ENCODE measurements at regions not wholly inside any gene's neighbourhood (a gene's known extent, or its start where the extent isn't known, plus 50 kb on each side); places are given as distances from the start of the nearest gene placed in this dataset.

DNA sequence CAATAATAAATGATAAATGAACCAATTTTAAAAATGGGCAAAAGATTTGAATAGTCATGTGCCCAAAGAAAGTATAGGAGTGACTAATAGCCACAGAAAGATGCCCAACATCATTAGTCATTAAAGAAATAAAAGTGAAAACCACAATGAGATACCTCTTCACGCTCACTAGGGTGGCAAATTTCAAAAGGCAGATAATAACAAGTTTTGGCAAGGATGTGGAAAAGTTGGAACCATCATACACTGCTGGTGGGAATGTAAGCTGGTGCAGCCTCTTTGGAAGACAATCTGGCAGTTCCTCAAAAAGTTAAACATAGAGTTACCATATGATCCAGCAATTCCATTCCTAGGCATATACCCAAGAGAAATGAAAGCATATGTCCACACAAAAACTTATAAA, 1819.8 kb downstream of the MAT2B start:
- H3K9me3 Mint-ChIP-seq: no peaks in the 10 kb centered on the region
- H3K4me3 Mint-ChIP-seq: no peak overlapping the region
- DNase-seq: no peak
- no peaks in the 10 kb centered on the region for H3K4me1 Mint-ChIP-seq (ENCODE audit: low read depth)
- intact Hi-C loops (cut with micrococcal nuclease): no loop called here
- CTCF ChIA-PET: no interaction called here
- H3K27ac Mint-ChIP-seq: no peak overlapping the region
- H3K27me3 Mint-ChIP-seq: no peaks in the 10 kb centered on the region
- POLR2A ChIA-PET: no interaction called here
- no peaks in the 10 kb centered on the region for H3K36me3 Mint-ChIP-seq

DNA sequence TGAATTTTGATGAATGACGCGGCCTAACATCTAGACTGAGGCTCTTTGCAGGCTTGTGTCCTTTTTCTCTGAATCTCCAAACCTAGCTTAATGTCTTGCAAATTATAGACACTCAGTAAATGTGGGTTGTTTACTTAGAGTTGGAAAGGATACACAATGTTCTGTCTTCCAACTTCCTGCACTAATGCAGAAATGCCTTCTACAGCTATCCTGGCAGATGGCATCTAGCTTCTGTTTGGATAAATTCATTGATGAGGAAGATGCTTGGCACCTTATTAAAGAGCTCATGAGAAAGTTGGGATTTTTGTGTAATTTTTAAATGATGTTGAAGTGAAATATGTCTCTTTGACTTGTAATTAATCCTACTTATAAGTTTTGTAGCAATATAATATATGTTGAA, 1822.2 kb downstream of the MAT2B start:
- Mint-ChIP-seq H3K36me3 (no peaks in the 10 kb centered on the region), H3K27ac (no peak overlapping the region), H3K4me1 (ENCODE audit: low read depth) (no peaks in the 10 kb centered on the region), H3K9me3 (no peaks in the 10 kb centered on the region), H3K27me3 (no peaks in the 10 kb centered on the region), H3K4me3 (no peak overlapping the region)
- POLR2A ChIA-PET: no interaction called here
- intact Hi-C loops (cut with micrococcal nuclease): no loop called here
- CTCF ChIA-PET: no interaction called here
- no peak for DNase-seq

GRCh38 chr5:165328846-165329245, 1823.4 kb downstream of the MAT2B start:
- no peaks in the 10 kb centered on the region for H3K9me3 Mint-ChIP-seq
- POLR2A ChIA-PET: no interaction called here
- H3K27ac Mint-ChIP-seq: no peak overlapping the region
- no peak for DNase-seq
- H3K27me3 Mint-ChIP-seq: no peaks in the 10 kb centered on the region
- intact Hi-C loops (cut with micrococcal nuclease): no loop called here
- H3K4me1 Mint-ChIP-seq (ENCODE audit: low read depth): no peaks in the 10 kb centered on the region
- no peak overlapping the region for H3K4me3 Mint-ChIP-seq
- H3K36me3 Mint-ChIP-seq: no peaks in the 10 kb centered on the region
- CTCF ChIA-PET: interaction anchor here (0.9 kb wide), 1 partner anchor 23 kb away, joined by 3 read pairs; no protein-coding TSS in a partner anchor

- H3K27me3 Mint-ChIP-seq: no peaks in the 10 kb centered on the region
- POLR2A ChIA-PET: no interaction called here
- intact Hi-C loops (cut with micrococcal nuclease): no loop called here
Observed at GRCh38 chr5:165333623-165334022, 1828.2 kb downstream of the MAT2B start.

GRCh38 chr5:165334201-165334600, 1828.8 kb downstream of the MAT2B start:
- Mint-ChIP-seq H3K4me1 (ENCODE audit: low read depth) (no peaks in the 10 kb centered on the region), H3K9me3 (peaks cover 2% of the 10 kb centered on the region), H3K27me3 (no peaks in the 10 kb centered on the region), H3K27ac (no peak overlapping the region), H3K4me3 (no peak overlapping the region), H3K36me3 (no peaks in the 10 kb centered on the region)
- POLR2A ChIA-PET: no interaction called here
- no peak for DNase-seq
- CTCF ChIA-PET: no interaction called here
- intact Hi-C loops (cut with micrococcal nuclease): no loop called here

More at GRCh38 chr5:165333623-165334022, 1828.2 kb downstream of the MAT2B start:
- H3K36me3 Mint-ChIP-seq: no peaks in the 10 kb centered on the region
- no peak overlapping the region for H3K4me3 Mint-ChIP-seq
- H3K27ac Mint-ChIP-seq: no peak overlapping the region
- no peaks in the 10 kb centered on the region for H3K4me1 Mint-ChIP-seq (ENCODE audit: low read depth)
- DNase-seq: no peak
- CTCF ChIA-PET: no interaction called here
- H3K9me3 Mint-ChIP-seq: peaks cover 2% of the 10 kb centered on the region

DNA sequence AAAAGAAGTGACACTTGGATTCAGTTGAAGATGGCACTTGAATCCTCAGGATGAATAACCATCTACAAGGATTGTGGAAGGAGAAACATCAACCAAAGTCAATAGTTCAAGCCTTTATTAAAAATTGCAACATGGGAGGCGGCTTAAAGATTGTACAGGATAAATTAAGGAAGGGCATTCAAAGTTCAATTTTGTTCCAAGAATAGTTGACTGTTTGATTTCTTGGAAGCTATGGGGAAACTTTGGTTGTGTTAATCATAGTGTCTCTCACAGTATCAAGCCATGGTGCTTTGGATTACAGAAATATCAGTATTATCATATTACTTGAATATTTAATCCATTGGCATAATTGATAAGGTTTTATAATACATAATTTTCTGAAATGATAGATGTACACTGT, 1844.3 kb downstream of the MAT2B start:
- no peaks in the 10 kb centered on the region for H3K27me3 Mint-ChIP-seq
- H3K4me3 Mint-ChIP-seq: no peak overlapping the region
- intact Hi-C loops (cut with micrococcal nuclease): no loop called here
- no peaks in the 10 kb centered on the region for H3K36me3 Mint-ChIP-seq
- peaks cover 8% of the 10 kb centered on the region for H3K9me3 Mint-ChIP-seq
- H3K27ac Mint-ChIP-seq: no peak overlapping the region
- POLR2A ChIA-PET: no interaction called here
- H3K4me1 Mint-ChIP-seq (ENCODE audit: low read depth): no peaks in the 10 kb centered on the region
- CTCF ChIA-PET: no interaction called here
- DNase-seq: no peak

- Mint-ChIP-seq H3K27ac (no peak overlapping the region), H3K4me1 (ENCODE audit: low read depth) (no peaks in the 10 kb centered on the region), H3K9me3 (peaks cover 11% of the 10 kb centered on the region), H3K4me3 (no peak overlapping the region), H3K27me3 (no peaks in the 10 kb centered on the region), H3K36me3 (no peaks in the 10 kb centered on the region)
- no peak for DNase-seq
- intact Hi-C loops (cut with micrococcal nuclease): no loop called here
- CTCF ChIA-PET: interaction anchor here (1.0 kb wide), 1 partner anchor 22 kb away, joined by 3 read pairs; no protein-coding TSS in a partner anchor
- POLR2A ChIA-PET: no interaction called here
Observed at GRCh38 chr5:165351342-165351741, 1845.9 kb downstream of the MAT2B start.

- intact Hi-C loops (cut with micrococcal nuclease): no loop called here
- H3K27me3 Mint-ChIP-seq: no peaks in the 10 kb centered on the region
Observed at GRCh38 chr5:165360366-165360765, 1854.9 kb downstream of the MAT2B start.

DNA sequence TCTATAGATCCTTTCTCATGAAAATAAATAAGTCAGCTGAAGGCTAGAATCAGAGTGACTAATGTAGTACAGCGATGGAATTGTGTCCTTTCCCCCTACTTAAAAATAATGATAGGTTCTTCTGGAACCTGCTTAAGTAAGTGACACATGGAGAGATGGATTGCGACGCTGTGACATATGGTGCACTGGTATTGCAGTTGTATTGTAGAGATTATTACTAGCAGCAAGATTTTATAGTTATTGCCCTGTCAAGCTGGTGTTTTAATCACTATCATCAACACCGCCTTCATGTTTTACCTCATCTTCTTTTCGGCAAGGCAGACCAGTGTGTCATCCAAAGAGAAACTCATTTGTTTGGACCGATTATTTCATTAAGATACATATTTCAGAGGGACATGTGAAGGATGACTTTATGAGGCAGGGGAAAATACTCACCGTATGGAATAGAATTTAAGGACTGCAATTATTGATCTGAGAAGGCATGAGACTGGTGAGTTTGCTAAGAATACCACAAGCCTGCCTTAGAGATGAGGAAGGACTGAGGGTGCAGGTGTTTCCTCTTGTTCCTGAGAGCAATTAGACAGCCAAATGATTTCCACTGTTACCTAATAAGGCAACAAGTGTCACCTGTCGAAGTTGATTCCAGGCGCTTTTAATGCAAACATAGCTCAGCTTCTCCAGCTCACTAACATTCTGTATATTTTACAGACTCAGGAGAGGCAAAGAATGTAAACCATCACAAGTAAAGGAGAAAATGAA, 1855.5 kb downstream of the MAT2B start:
- Mint-ChIP-seq H3K27me3 (no peaks in the 10 kb centered on the region), H3K4me1 (ENCODE audit: low read depth) (no peaks in the 10 kb centered on the region), H3K4me3 (no peak overlapping the region), H3K36me3 (no peaks in the 10 kb centered on the region), H3K27ac (no peak overlapping the region), H3K9me3 (peaks cover 10% of the 10 kb centered on the region)
- DNase-seq: no peak
- ChIA-PET POLR2A (no interaction called here), CTCF (no interaction called here)
- intact Hi-C loops (cut with micrococcal nuclease): no loop called here

More at GRCh38 chr5:165360366-165360765, 1854.9 kb downstream of the MAT2B start:
- Mint-ChIP-seq H3K9me3 (peaks cover 11% of the 10 kb centered on the region), H3K4me1 (ENCODE audit: low read depth) (no peaks in the 10 kb centered on the region), H3K36me3 (no peaks in the 10 kb centered on the region), H3K4me3 (no peak overlapping the region), H3K27ac (no peak overlapping the region)
- no peak for DNase-seq
- ChIA-PET CTCF (no interaction called here), POLR2A (no interaction called here)

- intact Hi-C loops (cut with micrococcal nuclease): no loop called here
- CTCF ChIA-PET: no interaction called here
- Mint-ChIP-seq H3K4me1 (ENCODE audit: low read depth) (no peaks in the 10 kb centered on the region), H3K4me3 (no peak overlapping the region), H3K27me3 (no peaks in the 10 kb centered on the region), H3K36me3 (no peaks in the 10 kb centered on the region), H3K9me3 (peaks cover 10% of the 10 kb centered on the region), H3K27ac (no peak overlapping the region)
- POLR2A ChIA-PET: no interaction called here
- no peak for DNase-seq
Observed at GRCh38 chr5:165370233-165370632, 1864.8 kb downstream of the MAT2B start.

GRCh38 chr5:165370794-165371193, 1865.4 kb downstream of the MAT2B start:
- Mint-ChIP-seq H3K36me3 (no peaks in the 10 kb centered on the region), H3K4me1 (ENCODE audit: low read depth) (no peaks in the 10 kb centered on the region), H3K27ac (no peak overlapping the region), H3K27me3 (no peaks in the 10 kb centered on the region), H3K9me3 (peaks cover 10% of the 10 kb centered on the region), H3K4me3 (no peak overlapping the region)
- CTCF ChIA-PET: no interaction called here
- intact Hi-C loops (cut with micrococcal nuclease): no loop called here
- POLR2A ChIA-PET: no interaction called here
- no peak for DNase-seq

- intact Hi-C loops (cut with micrococcal nuclease): no loop called here
- ChIA-PET CTCF (no interaction called here), POLR2A (no interaction called here)
- Mint-ChIP-seq H3K27me3 (no peaks in the 10 kb centered on the region), H3K9me3 (peaks cover 7% of the 10 kb centered on the region), H3K4me3 (no peak overlapping the region), H3K36me3 (no peaks in the 10 kb centered on the region), H3K27ac (no peak overlapping the region), H3K4me1 (ENCODE audit: low read depth) (no peaks in the 10 kb centered on the region)
- no peak for DNase-seq
Observed at GRCh38 chr5:165375201-165375600, 1869.8 kb downstream of the MAT2B start.

DNA sequence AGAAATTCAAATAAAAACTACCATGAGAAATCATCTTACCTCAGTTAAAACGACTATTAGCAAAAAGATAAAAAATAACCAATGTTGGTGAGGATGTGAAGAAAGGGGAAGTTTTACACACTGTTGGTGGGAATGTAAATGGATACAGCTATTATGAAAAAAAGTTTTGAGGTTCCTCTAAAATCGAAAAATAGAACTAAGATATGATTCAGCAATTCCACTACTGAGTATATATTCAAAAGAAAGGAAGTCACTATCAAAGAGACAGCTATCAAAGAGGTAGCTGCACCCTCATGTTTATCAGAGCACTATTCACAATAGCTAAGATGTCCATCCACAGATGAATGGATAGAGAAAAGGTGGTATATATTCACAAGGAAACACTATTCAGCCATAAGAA, 1888.4 kb downstream of the MAT2B start:
- Mint-ChIP-seq H3K27ac (no peak overlapping the region), H3K9me3 (peaks cover 27% of the 10 kb centered on the region), H3K36me3 (no peaks in the 10 kb centered on the region), H3K27me3 (no peaks in the 10 kb centered on the region), H3K4me3 (no peak overlapping the region), H3K4me1 (ENCODE audit: low read depth) (no peaks in the 10 kb centered on the region)
- no peak for DNase-seq
- ChIA-PET POLR2A (no interaction called here), CTCF (no interaction called here)
- intact Hi-C loops (cut with micrococcal nuclease): no loop called here
